ENCODE measurements at regions not wholly inside any gene's neighbourhood (a gene's known extent, or its start where the extent isn't known, plus 50 kb on each side); places are given as distances from the start of the nearest gene placed in this dataset.

DNA sequence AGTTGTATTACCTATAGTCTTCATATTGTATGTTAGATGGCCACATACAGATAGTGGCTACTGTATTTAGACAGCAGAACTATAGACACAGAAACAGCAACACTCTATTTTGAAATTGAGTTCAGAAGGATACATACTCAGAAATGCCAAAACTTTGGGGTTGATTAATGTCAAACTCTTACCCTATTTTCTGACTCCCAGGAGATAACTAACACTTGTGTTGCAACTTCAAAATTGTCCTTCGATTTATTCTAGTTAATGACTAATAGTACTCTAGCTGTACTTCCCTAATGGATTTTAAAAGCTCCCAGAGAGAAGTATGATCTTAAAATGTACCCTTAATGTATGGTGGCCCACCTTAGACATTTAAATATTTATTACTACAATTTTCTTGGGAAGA, 229.9 kb upstream of the UGT8 start:
- Mint-ChIP-seq H3K36me3 (no peaks in the 10 kb centered on the region), H3K27me3 (ENCODE audit: low read depth in 2 of 2) (peaks cover 0 to 2% of the 10 kb centered on the region in 2 donors), H3K4me3 (no peak overlapping the region), H3K27ac (no peak overlapping the region), H3K9me3 (peaks cover 0 to 2% of the 10 kb centered on the region in 2 donors), H3K4me1 (no peaks in the 10 kb centered on the region)
- no CpG with 5 or more reads among the region's 1 CpG for WGBS (ENCODE audit: insufficient coverage)
- Histone ChIP-seq H3K9me3 (ENCODE audit: control insufficient read depth, insufficient read depth, low read length) (no peaks in the 10 kb centered on the region), H3K4me3 (ENCODE audit: low read length) (no peak overlapping the region), H3K36me3 (ENCODE audit: control insufficient read depth, insufficient read depth, low read length) (no peaks in the 10 kb centered on the region), H3K27me3 (ENCODE audit: control insufficient read depth, insufficient read depth, low read length) (no peaks in the 10 kb centered on the region), H3K27ac (ENCODE audit: low read length) (no peak overlapping the region), H3K4me1 (ENCODE audit: control insufficient read depth, insufficient read depth, low read length) (no peaks in the 10 kb centered on the region)
- TF ChIP-seq, protein P1, sequence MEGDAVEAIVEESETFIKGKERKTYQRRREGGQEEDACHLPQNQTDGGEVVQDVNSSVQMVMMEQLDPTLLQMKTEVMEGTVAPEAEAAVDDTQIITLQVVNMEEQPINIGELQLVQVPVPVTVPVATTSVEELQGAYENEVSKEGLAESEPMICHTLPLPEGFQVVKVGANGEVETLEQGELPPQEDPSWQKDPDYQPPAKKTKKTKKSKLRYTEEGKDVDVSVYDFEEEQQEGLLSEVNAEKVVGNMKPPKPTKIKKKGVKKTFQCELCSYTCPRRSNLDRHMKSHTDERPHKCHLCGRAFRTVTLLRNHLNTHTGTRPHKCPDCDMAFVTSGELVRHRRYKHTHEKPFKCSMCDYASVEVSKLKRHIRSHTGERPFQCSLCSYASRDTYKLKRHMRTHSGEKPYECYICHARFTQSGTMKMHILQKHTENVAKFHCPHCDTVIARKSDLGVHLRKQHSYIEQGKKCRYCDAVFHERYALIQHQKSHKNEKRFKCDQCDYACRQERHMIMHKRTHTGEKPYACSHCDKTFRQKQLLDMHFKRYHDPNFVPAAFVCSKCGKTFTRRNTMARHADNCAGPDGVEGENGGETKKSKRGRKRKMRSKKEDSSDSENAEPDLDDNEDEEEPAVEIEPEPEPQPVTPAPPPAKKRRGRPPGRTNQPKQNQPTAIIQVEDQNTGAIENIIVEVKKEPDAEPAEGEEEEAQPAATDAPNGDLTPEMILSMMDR (IDR thresholded peaks at IDR 0.05): no peak
- intact Hi-C loops (cut with micrococcal nuclease): no loop called here
- ATAC-seq: no peak
- no peak for DNase-seq

GRCh38 chr4:114373508-114373907, 225.1 kb upstream of the UGT8 start:
- no peaks in the 10 kb centered on the region for H3K9me3 ChIP-seq (ENCODE audit: control insufficient read depth, insufficient read depth, low read length)
- Mint-ChIP-seq H3K9me3 (peaks cover 0 to 3% of the 10 kb centered on the region in 2 donors), H3K4me3 (no peak overlapping the region), H3K36me3 (no peaks in the 10 kb centered on the region), H3K4me1 (no peaks in the 10 kb centered on the region), H3K27me3 (ENCODE audit: low read depth in 2 of 2) (peaks cover 0 to 2% of the 10 kb centered on the region in 2 donors), H3K27ac (no peak overlapping the region)
- H3K4me3 ChIP-seq (ENCODE audit: low read length): no peak overlapping the region
- intact Hi-C loops (cut with micrococcal nuclease): no loop called here
- H3K4me1 ChIP-seq (ENCODE audit: control insufficient read depth, insufficient read depth, low read length): no peaks in the 10 kb centered on the region
- no peak for ATAC-seq
- DNase-seq: no peak
- no peaks in the 10 kb centered on the region for H3K27me3 ChIP-seq (ENCODE audit: control insufficient read depth, insufficient read depth, low read length)
- TF ChIP-seq, protein P1 (IDR thresholded peaks at IDR 0.05): no peak
- WGBS (ENCODE audit: insufficient coverage): no CpG with 5 or more reads among the region's 1 CpG
- no peaks in the 10 kb centered on the region for H3K36me3 ChIP-seq (ENCODE audit: control insufficient read depth, insufficient read depth, low read length)
- H3K27ac ChIP-seq (ENCODE audit: low read length): no peak overlapping the region

DNA sequence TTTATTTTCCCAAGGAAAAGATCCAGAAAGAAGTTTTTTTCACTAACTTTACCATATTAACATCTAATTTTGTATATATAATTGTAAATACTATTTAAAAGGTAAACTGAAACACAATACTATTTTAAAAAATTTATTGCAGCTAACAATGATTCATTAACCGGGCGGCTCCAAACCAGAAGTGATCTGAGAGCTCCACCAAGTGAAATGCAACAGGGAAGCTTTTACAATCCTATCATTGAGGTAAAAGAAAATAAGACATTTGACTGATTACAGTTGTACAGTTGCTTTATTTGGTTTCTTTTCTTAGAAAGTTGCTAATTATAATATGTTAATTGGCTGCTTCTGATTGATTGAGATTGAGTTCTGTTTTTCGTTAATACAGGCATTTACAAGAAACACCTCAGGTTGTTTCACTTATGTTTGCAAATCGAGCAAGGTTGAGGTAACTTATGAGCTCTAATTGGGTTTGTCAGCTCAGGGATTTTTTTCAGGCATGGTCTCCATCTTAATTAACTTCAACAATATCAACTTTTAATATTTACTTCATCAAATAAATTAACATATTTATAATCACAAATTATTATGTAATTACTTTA, 220.2 kb upstream of the UGT8 start:
- H3K4me3 ChIP-seq (ENCODE audit: low read length): no peak overlapping the region
- 63% methylated on average over 4 of the region's 4 CpGs for WGBS (ENCODE audit: insufficient coverage)
- intact Hi-C loops (cut with micrococcal nuclease): no loop called here
- H3K27ac ChIP-seq (ENCODE audit: low read length): no peak overlapping the region
- no peak for DNase-seq
- no peaks in the 10 kb centered on the region for H3K36me3 ChIP-seq (ENCODE audit: control insufficient read depth, insufficient read depth, low read length)
- no peak overlapping the region for H3K27ac Mint-ChIP-seq
- ATAC-seq: no peak
- no peaks in the 10 kb centered on the region for H3K4me1 Mint-ChIP-seq
- H3K4me3 Mint-ChIP-seq: no peak overlapping the region
- no peaks in the 10 kb centered on the region for H3K36me3 Mint-ChIP-seq
- H3K27me3 ChIP-seq (ENCODE audit: control insufficient read depth, insufficient read depth, low read length): no peaks in the 10 kb centered on the region
- H3K9me3 ChIP-seq (ENCODE audit: control insufficient read depth, insufficient read depth, low read length): no peaks in the 10 kb centered on the region
- H3K9me3 Mint-ChIP-seq: peaks cover 0 to 3% of the 10 kb centered on the region in 2 donors
- TF ChIP-seq, protein P1 (IDR thresholded peaks at IDR 0.05): no peak
- peaks cover 0 to 3% of the 10 kb centered on the region in 2 donors for H3K27me3 Mint-ChIP-seq (ENCODE audit: low read depth in 2 of 2)
- no peaks in the 10 kb centered on the region for H3K4me1 ChIP-seq (ENCODE audit: control insufficient read depth, insufficient read depth, low read length)

DNA sequence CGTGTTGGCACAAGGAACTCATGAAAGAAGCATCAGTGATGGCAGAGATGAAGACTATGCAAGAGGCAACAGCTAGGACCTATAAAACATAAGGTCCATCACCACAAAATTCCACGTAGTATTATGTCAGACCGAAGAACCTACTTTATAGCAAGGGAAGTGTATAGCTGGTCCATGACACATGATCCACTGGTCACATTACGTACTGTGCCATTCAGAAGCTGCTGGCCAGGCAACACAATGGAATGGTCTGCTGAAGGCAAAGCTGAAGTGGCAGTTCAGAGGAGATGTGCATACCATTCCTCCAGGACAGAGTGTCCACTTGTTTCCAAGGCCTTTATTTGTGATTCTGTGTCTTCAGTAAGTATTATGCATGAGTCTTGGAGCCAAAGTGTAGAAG, 215.5 kb upstream of the UGT8 start:
- Histone ChIP-seq H3K4me1 (ENCODE audit: control insufficient read depth, insufficient read depth, low read length) (no peaks in the 10 kb centered on the region), H3K9me3 (ENCODE audit: control insufficient read depth, insufficient read depth, low read length) (no peaks in the 10 kb centered on the region), H3K36me3 (ENCODE audit: control insufficient read depth, insufficient read depth, low read length) (no peaks in the 10 kb centered on the region), H3K4me3 (ENCODE audit: low read length) (no peak overlapping the region), H3K27me3 (ENCODE audit: control insufficient read depth, insufficient read depth, low read length) (no peaks in the 10 kb centered on the region), H3K27ac (ENCODE audit: low read length) (no peak overlapping the region)
- no peak overlapping the region for H3K27ac Mint-ChIP-seq
- no peaks in the 10 kb centered on the region for H3K36me3 Mint-ChIP-seq
- H3K9me3 Mint-ChIP-seq: no peaks in the 10 kb centered on the region
- ATAC-seq (no peak), DNase-seq (no peak)
- TF ChIP-seq, protein P1 (IDR thresholded peaks at IDR 0.05): no peak
- WGBS (ENCODE audit: insufficient coverage): 81% methylated on average over 4 of the region's 4 CpGs
- peaks cover 0 to 3% of the 10 kb centered on the region in 2 donors for H3K27me3 Mint-ChIP-seq (ENCODE audit: low read depth in 2 of 2)
- intact Hi-C loops (cut with micrococcal nuclease): loop anchor here (10.0 kb wide), 1 partner anchor 988 kb away; no protein-coding TSS in a partner anchor
- no peak overlapping the region for H3K4me3 Mint-ChIP-seq
- no peaks in the 10 kb centered on the region for H3K4me1 Mint-ChIP-seq
